Spleen (tissue), 11 donors: ENCODE measurements at regions not wholly inside any gene's neighbourhood (a gene's known extent, or its start where the extent isn't known, plus 50 kb on each side); places are given as distances from the start of the nearest gene placed in this dataset.

Source experiments
- DNase-seq: peaks from one replicate; pipeline ENCODE4 v3.0.0-alpha.2; 2020
- H3K27ac ChIP-seq, 8 donors: fragments of 200-600 bp; sonication (generic) in 7 of 8; 1 replicate in 4 of 8; 2 replicates in 4 of 8; pipeline versions ENCODE4 v1.5.0 to v1.8.0; 2016 to 2021; ENCODE audit warnings: inconsistent platforms in 4 of 8, mild to moderate bottlenecking in 4 of 8, moderate library complexity in 1 of 8
- H3K27me3 ChIP-seq, 7 donors: fragments of 200-600 bp; sonication (generic) in 6 of 7; replicated peaks in 1 of 7; 1 replicate in 4 of 7; 2 replicates in 3 of 7; pipeline versions ENCODE4 v1.5.0 to v1.8.0; 2016 to 2021; ENCODE audit warnings: inconsistent platforms in 3 of 7, mild to moderate bottlenecking in 1 of 7
- H3K36me3 ChIP-seq, 6 donors: fragments of 200-600 bp; sonication (generic) in 5 of 6; 1 replicate in 4 of 6; 2 replicates in 2 of 6; pipeline versions ENCODE4 v1.5.0 to v1.8.0; 2016 to 2021; ENCODE audit warnings: inconsistent platforms in 2 of 6
- H3K4me1 ChIP-seq, 6 donors: fragments of 200-600 bp; sonication (generic) in 5 of 6; 1 replicate in 3 of 6; 2 replicates in 3 of 6; pipeline versions ENCODE4 v1.5.0 to v1.8.0; 2016 to 2021; ENCODE audit warnings: inconsistent platforms in 3 of 6
- H3K4me3 ChIP-seq, 8 donors: fragments of 200-600 bp; sonication (generic) in 7 of 8; 1 replicate in 4 of 8; 2 replicates in 4 of 8; pipeline versions ENCODE4 v1.5.0 to v1.8.0; 2016 to 2021; ENCODE audit warnings: inconsistent platforms in 4 of 8, mild to moderate bottlenecking in 4 of 8, moderate library complexity in 2 of 8
- H3K9me3 ChIP-seq, 8 donors: fragments of 200-600 bp; sonication (generic) in 7 of 8; 1 replicate in 4 of 8; 2 replicates in 4 of 8; pipeline versions ENCODE4 v1.5.0 to v1.8.0; 2016 to 2021; ENCODE audit warnings: inconsistent platforms in 4 of 8
- POLR2A ChIP-seq, 3 donors: fragments of 450-650 bp; IDR thresholded peaks; one replicate each; pipeline ENCODE4 v1.5.1; 2017; ENCODE audit warnings: antibody characterized with exemption in 3 of 3, mild to moderate bottlenecking in 1 of 3
- POLR2AphosphoS5 ChIP-seq, 3 donors: sonication (generic); formaldehyde crosslinking; IDR thresholded peaks; one replicate each; pipeline ENCODE4 v1.5.1; 2017; ENCODE audit warnings: antibody characterized with exemption in 3 of 3
- WGBS, 5 donors: extraction: QIAGEN DNeasy Blood & Tissue Kit in 3 of 5; methylation state at CpG; one replicate each; pipeline versions ENCODE4 v1.1.5 to v1.1.7; 2013 to 2018; 5-methylcytosine and 5-hydroxymethylcytosine counted together
- intact Hi-C: fragments of 100-400 bp; cut with DNase I; formaldehyde crosslinking; loops from one replicate; pipeline ENCODE4 v1.15.0; 2023; ENCODE audit warnings: low total_unique reads
- TF ChIP-seq, protein P1 (sequence below), 11 experiments: fragments of 200-600 bp in 7 of 11; fragments of 450-650 bp in 4 of 11; sonication (generic) in 4 of 11; IDR thresholded peaks in 8 of 11; conservative IDR thresholded peaks in 3 of 11; 1 replicate in 7 of 11; 2 replicates in 4 of 11; pipeline versions ENCODE4 v1.4.0 to v1.8.0; 2016 to 2021; ENCODE audit warnings: antibody characterized with exemption in 11 of 11, inconsistent platforms in 4 of 11, mild to moderate bottlenecking in 1 of 11
- donor health status: healthy with polysubstance abuse.
- donor health status: DM: no; HTN: no; CAD: no; lungs with moderate emphysema.
- donor health status: DM: no; HTN: no; CAD: no.
- donor health status: Bipolar disorder and iron deficiency.
- donor health status: healthy.
- donor health status: DM: no; HTN: no; CAD: no.
- donor health status: DM: yes; HTN: yes; CAD: no.

DNA sequence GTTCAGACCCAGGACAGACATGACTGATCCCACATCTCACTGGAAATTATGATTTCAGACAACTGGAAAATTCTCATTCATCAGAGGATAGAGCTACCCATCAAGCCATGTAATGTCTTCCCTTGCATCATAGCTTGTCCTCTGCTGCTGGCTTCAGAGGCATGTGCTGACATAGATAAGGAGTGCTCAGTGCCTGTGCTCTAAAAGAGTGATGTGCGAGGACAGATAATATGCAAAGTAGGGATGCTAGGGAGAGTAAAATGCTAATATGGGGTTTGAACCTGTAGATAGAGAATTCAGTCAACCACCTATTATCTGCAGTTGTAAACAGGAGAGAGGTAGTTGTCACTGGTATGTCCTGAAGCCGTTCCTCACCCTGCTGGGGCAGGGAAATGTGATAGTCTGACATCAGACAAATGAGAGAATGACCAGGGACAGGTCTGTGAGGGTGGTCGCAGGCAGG lies 349.7 kb upstream of the CCL2 start:
- TF ChIP-seq, protein P1, sequence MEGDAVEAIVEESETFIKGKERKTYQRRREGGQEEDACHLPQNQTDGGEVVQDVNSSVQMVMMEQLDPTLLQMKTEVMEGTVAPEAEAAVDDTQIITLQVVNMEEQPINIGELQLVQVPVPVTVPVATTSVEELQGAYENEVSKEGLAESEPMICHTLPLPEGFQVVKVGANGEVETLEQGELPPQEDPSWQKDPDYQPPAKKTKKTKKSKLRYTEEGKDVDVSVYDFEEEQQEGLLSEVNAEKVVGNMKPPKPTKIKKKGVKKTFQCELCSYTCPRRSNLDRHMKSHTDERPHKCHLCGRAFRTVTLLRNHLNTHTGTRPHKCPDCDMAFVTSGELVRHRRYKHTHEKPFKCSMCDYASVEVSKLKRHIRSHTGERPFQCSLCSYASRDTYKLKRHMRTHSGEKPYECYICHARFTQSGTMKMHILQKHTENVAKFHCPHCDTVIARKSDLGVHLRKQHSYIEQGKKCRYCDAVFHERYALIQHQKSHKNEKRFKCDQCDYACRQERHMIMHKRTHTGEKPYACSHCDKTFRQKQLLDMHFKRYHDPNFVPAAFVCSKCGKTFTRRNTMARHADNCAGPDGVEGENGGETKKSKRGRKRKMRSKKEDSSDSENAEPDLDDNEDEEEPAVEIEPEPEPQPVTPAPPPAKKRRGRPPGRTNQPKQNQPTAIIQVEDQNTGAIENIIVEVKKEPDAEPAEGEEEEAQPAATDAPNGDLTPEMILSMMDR (IDR thresholded peaks at IDR 0.05 in 8 of 11, conservative IDR thresholded peaks at IDR 0.05 in 3 of 11), result no peak
- TF ChIP-seq POLR2AphosphoS5 (IDR thresholded peaks at IDR 0.05) (no peak), POLR2A (IDR thresholded peaks at IDR 0.05) (no peak)
- Histone ChIP-seq H3K4me3 (no peak overlapping the region), H3K27ac (no peak overlapping the region), H3K9me3 (no peaks in the 10 kb centered on the region), H3K36me3 (no peaks in the 10 kb centered on the region), H3K27me3 (peaks cover 0 to 11% (median 0%) of the 10 kb centered on the region in 7 donors), H3K4me1 (no peaks in the 10 kb centered on the region)
- DNase-seq, result no peak
- WGBS, 5 donors, result 60 to 74% (median 70%) methylated on average over 3 of the region's 3 CpGs
- intact Hi-C loops, result no loop called here

DNA sequence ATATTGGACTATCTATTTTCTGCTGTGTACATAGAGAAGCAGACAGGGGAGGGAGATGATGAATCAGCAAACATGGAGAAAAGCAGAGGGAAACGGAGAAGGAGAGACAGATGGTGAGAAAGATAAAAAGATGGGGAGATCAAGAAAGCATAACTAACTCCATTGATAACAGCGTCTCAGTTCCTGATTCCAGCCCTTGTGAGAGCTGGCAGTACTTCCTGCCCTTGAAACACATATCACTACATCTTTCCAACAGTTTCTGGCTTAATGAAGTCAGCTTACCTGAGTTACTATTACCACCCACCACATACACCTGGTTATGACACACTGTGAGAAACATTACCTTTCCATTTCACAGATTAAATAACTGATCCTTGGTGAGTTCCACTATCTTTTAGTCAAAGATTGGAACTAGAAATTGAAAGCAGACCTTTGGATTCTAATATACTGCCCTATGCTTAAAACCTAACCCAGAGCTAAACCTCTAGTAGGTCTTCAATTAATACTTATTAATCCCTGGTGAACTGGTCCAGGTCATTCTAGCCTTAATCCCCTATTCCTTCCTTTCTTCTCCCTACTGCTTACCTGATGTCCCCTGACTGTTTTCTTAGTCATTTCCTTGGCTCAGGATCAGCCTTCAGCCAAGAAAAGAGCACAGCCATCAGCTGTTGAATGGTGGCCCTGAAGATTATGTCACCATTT lies 346.6 kb upstream of the CCL2 start:
- H3K4me1 ChIP-seq, result no peaks in the 10 kb centered on the region
- TF ChIP-seq, protein P1 (IDR thresholded peaks at IDR 0.05 in 8 of 11, conservative IDR thresholded peaks at IDR 0.05 in 3 of 11), result no peak
- TF ChIP-seq POLR2A (IDR thresholded peaks at IDR 0.05), result no peak
- TF ChIP-seq POLR2AphosphoS5 (IDR thresholded peaks at IDR 0.05), result no peak

GRCh38 chr17:33910200-33910857 lies 344.8 kb upstream of the CCL2 start:
- peaks cover 0 to 15% (median 0%) of the 10 kb centered on the region in 7 donors for H3K27me3 ChIP-seq
- TF ChIP-seq POLR2A (IDR thresholded peaks at IDR 0.05) (no peak), POLR2AphosphoS5 (IDR thresholded peaks at IDR 0.05) (no peak)
- TF ChIP-seq, protein P1 (IDR thresholded peaks at IDR 0.05 in 8 of 11, conservative IDR thresholded peaks at IDR 0.05 in 3 of 11), result no peak
- 86 to 91% (median 88%) methylated on average over 2 of the region's 2 CpGs for WGBS, 5 donors
- intact Hi-C loops, result no loop called here
- no peaks in the 10 kb centered on the region for H3K9me3 ChIP-seq
- H3K36me3 ChIP-seq, result no peaks in the 10 kb centered on the region
- H3K4me3 ChIP-seq, result no peak overlapping the region
- DNase-seq, result no peak
- H3K27ac ChIP-seq, result no peak overlapping the region
- no peaks in the 10 kb centered on the region for H3K4me1 ChIP-seq

More for the DNA sequence above, 346.6 kb upstream of the CCL2 start:
- Histone ChIP-seq H3K9me3 (no peaks in the 10 kb centered on the region), H3K4me3 (no peak overlapping the region), H3K36me3 (no peaks in the 10 kb centered on the region), H3K27me3 (peaks cover 0 to 15% (median 0%) of the 10 kb centered on the region in 7 donors), H3K27ac (no peak overlapping the region)
- intact Hi-C loops, result no loop called here
- DNase-seq, result no peak
- 4 to 22% (median 8%) methylated on average over 2 of the region's 2 CpGs for WGBS, 5 donors

DNA sequence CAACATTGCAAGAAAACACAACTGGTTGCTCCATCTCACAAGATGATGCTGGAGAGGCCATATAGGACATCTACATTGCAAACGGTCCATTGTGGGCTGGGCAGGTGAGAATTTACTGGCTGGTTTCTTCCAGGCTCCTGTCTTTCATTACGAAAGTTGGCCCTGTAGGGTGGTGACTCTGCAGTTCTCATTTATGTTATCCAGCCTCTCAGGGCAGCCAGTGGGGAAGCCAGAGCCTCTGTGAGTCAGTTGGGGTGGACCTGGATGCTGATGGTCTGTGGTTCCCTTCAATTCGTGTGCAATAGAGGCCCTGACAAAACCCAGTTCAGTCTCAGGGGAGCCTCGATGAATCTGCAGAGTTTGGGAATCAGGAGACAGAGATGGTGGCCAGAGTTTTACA lies 341.0 kb upstream of the CCL2 start:
- no peaks in the 10 kb centered on the region for H3K4me1 ChIP-seq
- no peak for DNase-seq
- no peaks in the 10 kb centered on the region for H3K36me3 ChIP-seq
- H3K27me3 ChIP-seq, result peaks cover 0 to 19% (median 0%) of the 10 kb centered on the region in 7 donors
- TF ChIP-seq POLR2AphosphoS5 (IDR thresholded peaks at IDR 0.05) (no peak), POLR2A (IDR thresholded peaks at IDR 0.05) (no peak)
- TF ChIP-seq, protein P1 (IDR thresholded peaks at IDR 0.05 in 8 of 11, conservative IDR thresholded peaks at IDR 0.05 in 3 of 11), result no peak
- WGBS, 5 donors, result 63 to 83% (median 78%) methylated on average over 4 of the region's 4 CpGs
- intact Hi-C loops, result no loop called here
- no peak overlapping the region for H3K4me3 ChIP-seq
- H3K27ac ChIP-seq, result no peak overlapping the region
- no peaks in the 10 kb centered on the region for H3K9me3 ChIP-seq
